GM21515 (cell line): ENCODE measurements at regions not wholly inside any gene's neighbourhood (a gene's known extent, or its start where the extent isn't known, plus 50 kb on each side); places are given as distances from the start of the nearest gene placed in this dataset.
"Not testable (repeated sequence)": the region's sequence is repeated elsewhere in the genome, so short reads cannot be mapped to it uniquely, and the experiment has no call there.

Experiments used
- ATAC-seq: cut with Tn5 transposase; IDR thresholded peaks from one replicate; pipeline ENCODE4 v1.9.1; 2021; ENCODE audit not compliant: unreplicated experiment

GRCh38 chr6:106885679-106886078, 88.8 kb downstream of the CD24 start:
- ATAC-seq = no peak

GRCh38 chr6:106884576-106884975, 90.0 kb downstream of the CD24 start:
- no peak for ATAC-seq

GRCh38 chr6:106883808-106884262, 90.7 kb downstream of the CD24 start:
- ATAC-seq = no peak

GRCh38 chr6:106882601-106883518, 91.7 kb downstream of the CD24 start:
- ATAC-seq = no peak

GRCh38 chr6:106882138-106882537, 92.4 kb downstream of the CD24 start:
- ATAC-seq = no peak

GRCh38 chr6:106880952-106881351, 93.6 kb downstream of the CD24 start:
- ATAC-seq = no peak

GRCh38 chr6:106875782-106876321, 98.7 kb downstream of the CD24 start:
- no peak for ATAC-seq

- no peak for ATAC-seq
These were observed 100.0 kb downstream of the CD24 start for GRCh38 chr6:106874481-106874880.

- no peak for ATAC-seq
These were observed 102.5 kb downstream of the CD24 start for GRCh38 chr6:106872049-106872448.

- ATAC-seq = no peak
These were observed 103.5 kb downstream of the CD24 start for GRCh38 chr6:106870824-106871717.

GRCh38 chr6:106870069-106870468, 104.5 kb downstream of the CD24 start:
- no peak for ATAC-seq

- ATAC-seq = no peak
These were observed 105.3 kb downstream of the CD24 start for GRCh38 chr6:106869203-106869602.

- ATAC-seq = no peak
These were observed 107.5 kb downstream of the CD24 start for GRCh38 chr6:106866875-106867658.

- ATAC-seq = no peak
These were observed 111.7 kb downstream of the CD24 start for GRCh38 chr6:106862858-106863257.

- no peak for ATAC-seq
These were observed 113.6 kb downstream of the CD24 start for GRCh38 chr6:106860940-106861339.

GRCh38 chr6:106858653-106859092, 115.9 kb downstream of the CD24 start:
- ATAC-seq = no peak

- ATAC-seq = no peak
These were observed 116.5 kb downstream of the CD24 start for GRCh38 chr6:106857771-106858652.

GRCh38 chr6:106857310-106857709, 117.2 kb downstream of the CD24 start:
- ATAC-seq = not testable (repeated sequence)

GRCh38 chr6:106856227-106856874, 118.2 kb downstream of the CD24 start:
- ATAC-seq = no peak
